PC-3 (cell line): ENCODE measurements at regions not wholly inside any gene's neighbourhood (a gene's known extent, or its start where the extent isn't known, plus 50 kb on each side); places are given as distances from the start of the nearest gene placed in this dataset.

Source experiments
- ATAC-seq: fragments of 200-7000 bp; cut with Tn5 transposase; 2 replicates; pipeline ENCODE4 v1.9.1; 2020; ENCODE audit warnings: mild to moderate bottlenecking, moderate library complexity
- BruUV-seq: library from RNA; stranded (reverse); fragments of 400-500 nt; replicated peaks from 2 replicates; lab custom pipeline; 2021; lab: Mats Ljungman, UMichigan
- CTCF ChIA-PET: fragments of 300-600 bp; sonication (Branson Sonifier 250); formaldehyde crosslinking; loops from one replicate; lab custom pipeline; 2022; ENCODE audit warnings: antibody characterized with exemption; lab: Charles Lee
- POLR2A ChIA-PET: fragments of 300-600 bp; sonication (Branson Sonifier 250); formaldehyde crosslinking; loops from one replicate; lab custom pipeline; 2022; ENCODE audit warnings: antibody characterized with exemption; ENCODE audit not compliant: unreplicated experiment; lab: Charles Lee
- DNase-seq: peaks from one replicate; pipeline ENCODE4 v3.0.0-alpha.2; 2015
- H2AFZ ChIP-seq: fragments of 300-600 bp; sonication (generic); 2 replicates; pipeline ENCODE4 v1.6.0; 2016; ENCODE audit warnings: antibody characterized with exemption, low read length
- H3F3A ChIP-seq: fragments of 300-600 bp; sonication (generic); one replicate; pipeline ENCODE4 v1.6.0; 2017; ENCODE audit warnings: antibody characterized with exemption, low read length, control low read depth, mild to moderate bottlenecking; ENCODE audit not compliant: unreplicated experiment
- H3K27ac ChIP-seq: fragments of 300-600 bp; sonication (generic); 2 replicates; pipeline ENCODE4 v1.5.1; 2016; ENCODE audit warnings: mild to moderate bottlenecking, low read length
- H3K27me3 ChIP-seq: fragments of 300-600 bp; sonication (generic); 2 replicates; pipeline ENCODE4 v1.6.1; 2016; ENCODE audit warnings: low read length, mixed read lengths
- H3K36me3 ChIP-seq: fragments of 300-600 bp; sonication (generic); 2 replicates; pipeline ENCODE4 v1.6.1; 2016; ENCODE audit warnings: low read depth, mixed run types, low read length, mixed read lengths
- H3K4me1 ChIP-seq: fragments of 300-600 bp; sonication (generic); 2 replicates; pipeline ENCODE4 v1.5.1; 2016; ENCODE audit warnings: low read length; ENCODE audit not compliant: insufficient read depth
- H3K4me2 ChIP-seq: fragments of 300-600 bp; sonication (generic); 2 replicates; pipeline ENCODE4 v1.6.0; 2016; ENCODE audit warnings: low read length
- H3K4me3 ChIP-seq: fragments of 300-600 bp; sonication (generic); 2 replicates; pipeline ENCODE4 v1.5.1; 2016; ENCODE audit warnings: mild to moderate bottlenecking, low read length, mixed read lengths
- H3K79me2 ChIP-seq: fragments of 300-600 bp; sonication (generic); 2 replicates; pipeline ENCODE4 v1.6.1; 2017; ENCODE audit warnings: low read length, mixed read lengths
- H3K9ac ChIP-seq: fragments of 300-600 bp; sonication (generic); 2 replicates; pipeline ENCODE4 v1.6.0; 2016; ENCODE audit warnings: mild to moderate bottlenecking, low read length
- H3K9me2 ChIP-seq: fragments of 300-600 bp; sonication (generic); replicated peaks from 2 replicates; pipeline ENCODE4 v1.6.1; 2016; ENCODE audit warnings: mixed run types, low read length, mixed read lengths
- H3K9me3 ChIP-seq: fragments of 300-600 bp; sonication (generic); 2 replicates; pipeline ENCODE4 v1.6.1; 2016; ENCODE audit warnings: low read length, mixed read lengths
- H4K20me1 ChIP-seq: fragments of 300-600 bp; sonication (generic); 2 replicates; pipeline ENCODE4 v1.6.1; 2016; ENCODE audit warnings: low read length, mixed read lengths
- EZH2 ChIP-seq: fragments of 300-600 bp; sonication (generic); IDR thresholded peaks from one replicate; pipeline ENCODE4 v1.6.1; 2017; ENCODE audit warnings: antibody characterized with exemption, mild to moderate bottlenecking, low read length; ENCODE audit not compliant: unreplicated experiment
- EZH2phosphoT487 ChIP-seq: fragments of 300-600 bp; sonication (generic); IDR thresholded peaks from 2 replicates; pipeline ENCODE4 v1.6.1; 2018; ENCODE audit warnings: mild to moderate bottlenecking, antibody characterized with exemption, low read length, borderline replicate concordance
- intact Hi-C: fragments of 100-400 bp; cut with micrococcal nuclease; formaldehyde crosslinking; loops from 2 replicates; pipeline ENCODE4 v1.9.0; 2023
- TF ChIP-seq, protein P1 (sequence below): fragments of 300-600 bp; sonication (generic); conservative IDR thresholded peaks from 2 replicates; pipeline ENCODE4 v1.5.1; 2017; ENCODE audit warnings: antibody characterized with exemption, low read depth, mild to moderate bottlenecking, low read length

DNA sequence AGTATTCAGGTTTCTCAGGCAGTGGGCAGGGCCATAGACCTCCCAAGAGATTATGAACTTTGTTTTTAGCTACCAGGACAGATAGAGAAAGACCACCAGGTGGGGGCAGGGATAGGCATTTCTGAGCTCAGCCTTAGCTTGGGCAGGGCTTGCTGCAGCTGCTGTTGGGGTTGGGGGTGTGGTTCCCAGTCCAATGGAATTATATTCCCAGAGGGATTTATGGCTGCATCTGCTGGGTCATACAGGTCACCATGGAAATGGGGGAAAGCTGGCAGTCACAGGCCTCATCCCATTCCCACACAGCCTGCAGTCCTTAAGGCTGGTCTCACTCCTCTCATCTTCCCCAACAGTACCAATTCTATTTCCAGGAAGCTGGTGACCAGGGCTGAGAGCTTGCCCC, 144.6 kb upstream of the ZPLD1 start:
- intact Hi-C loops, result no loop called here
- Histone ChIP-seq H3K9me3 (no peaks in the 10 kb centered on the region), H3K36me3 (no peaks in the 10 kb centered on the region), H3K27ac (no peak overlapping the region), H3K4me3 (no peak overlapping the region), H3K9me2 (no peaks in the 10 kb centered on the region; the same call in 1 of the 2 replicates), H3K27me3 (no peaks in the 10 kb centered on the region), H2AFZ (no peak overlapping the region), H3K4me1 (no peaks in the 10 kb centered on the region), H3K9ac (no peak overlapping the region), H4K20me1 (no peaks in the 10 kb centered on the region), H3K79me2 (no peaks in the 10 kb centered on the region), H3F3A (no peaks in the 10 kb centered on the region), H3K4me2 (no peak overlapping the region)
- ATAC-seq (no peak), DNase-seq (no peak)
- no TSS peak for BruUV-seq
- ChIA-PET CTCF (no interaction called here), POLR2A (no interaction called here)
- TF ChIP-seq EZH2phosphoT487, result no peak
- TF ChIP-seq, protein P1, sequence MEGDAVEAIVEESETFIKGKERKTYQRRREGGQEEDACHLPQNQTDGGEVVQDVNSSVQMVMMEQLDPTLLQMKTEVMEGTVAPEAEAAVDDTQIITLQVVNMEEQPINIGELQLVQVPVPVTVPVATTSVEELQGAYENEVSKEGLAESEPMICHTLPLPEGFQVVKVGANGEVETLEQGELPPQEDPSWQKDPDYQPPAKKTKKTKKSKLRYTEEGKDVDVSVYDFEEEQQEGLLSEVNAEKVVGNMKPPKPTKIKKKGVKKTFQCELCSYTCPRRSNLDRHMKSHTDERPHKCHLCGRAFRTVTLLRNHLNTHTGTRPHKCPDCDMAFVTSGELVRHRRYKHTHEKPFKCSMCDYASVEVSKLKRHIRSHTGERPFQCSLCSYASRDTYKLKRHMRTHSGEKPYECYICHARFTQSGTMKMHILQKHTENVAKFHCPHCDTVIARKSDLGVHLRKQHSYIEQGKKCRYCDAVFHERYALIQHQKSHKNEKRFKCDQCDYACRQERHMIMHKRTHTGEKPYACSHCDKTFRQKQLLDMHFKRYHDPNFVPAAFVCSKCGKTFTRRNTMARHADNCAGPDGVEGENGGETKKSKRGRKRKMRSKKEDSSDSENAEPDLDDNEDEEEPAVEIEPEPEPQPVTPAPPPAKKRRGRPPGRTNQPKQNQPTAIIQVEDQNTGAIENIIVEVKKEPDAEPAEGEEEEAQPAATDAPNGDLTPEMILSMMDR, result no peak
- no peak for TF ChIP-seq EZH2

DNA sequence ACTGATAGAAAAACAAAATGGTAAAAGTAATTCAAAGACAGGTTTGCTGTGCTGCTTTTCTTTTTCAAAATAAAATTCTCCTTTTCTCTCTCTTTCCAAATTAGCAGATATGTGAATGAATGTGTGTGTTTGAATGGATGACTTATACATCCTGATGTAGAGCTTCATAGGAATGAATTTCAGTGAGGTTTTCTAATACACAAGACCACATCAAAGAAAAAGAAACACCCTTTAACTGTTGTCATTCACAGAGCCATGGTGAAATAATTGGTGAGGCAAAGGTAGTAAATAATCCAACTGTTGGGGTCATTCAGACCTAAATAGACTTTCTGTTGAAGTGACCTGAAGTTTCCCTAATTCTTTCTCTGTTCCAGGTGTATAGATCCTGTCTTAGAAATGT, 139.1 kb upstream of the ZPLD1 start:
- no peaks in the 10 kb centered on the region for H3K79me2 ChIP-seq
- peaks cover 28% of the 10 kb centered on the region for H3K4me1 ChIP-seq
- H3K9ac ChIP-seq, result no peak overlapping the region
- no peaks in the 10 kb centered on the region for H3K27me3 ChIP-seq
- no peak for ATAC-seq
- CTCF ChIA-PET, result no interaction called here
- no peak for DNase-seq
- no peaks in the 10 kb centered on the region for H4K20me1 ChIP-seq
- no peak for TF ChIP-seq EZH2phosphoT487
- TF ChIP-seq EZH2, result no peak
- TF ChIP-seq, protein P1, result no peak
- no peak overlapping the region for H3K4me2 ChIP-seq
- H3K9me2 ChIP-seq, result no peaks in the 10 kb centered on the region; the same call in 1 of the 2 replicates
- BruUV-seq, result no TSS peak
- no peak overlapping the region for H3K4me3 ChIP-seq
- POLR2A ChIA-PET, result no interaction called here
- H3K36me3 ChIP-seq, result no peaks in the 10 kb centered on the region
- H3K27ac ChIP-seq, result no peak overlapping the region
- intact Hi-C loops, result no loop called here
- H3F3A ChIP-seq, result no peaks in the 10 kb centered on the region
- H2AFZ ChIP-seq, result no peak overlapping the region
- H3K9me3 ChIP-seq, result no peaks in the 10 kb centered on the region

DNA sequence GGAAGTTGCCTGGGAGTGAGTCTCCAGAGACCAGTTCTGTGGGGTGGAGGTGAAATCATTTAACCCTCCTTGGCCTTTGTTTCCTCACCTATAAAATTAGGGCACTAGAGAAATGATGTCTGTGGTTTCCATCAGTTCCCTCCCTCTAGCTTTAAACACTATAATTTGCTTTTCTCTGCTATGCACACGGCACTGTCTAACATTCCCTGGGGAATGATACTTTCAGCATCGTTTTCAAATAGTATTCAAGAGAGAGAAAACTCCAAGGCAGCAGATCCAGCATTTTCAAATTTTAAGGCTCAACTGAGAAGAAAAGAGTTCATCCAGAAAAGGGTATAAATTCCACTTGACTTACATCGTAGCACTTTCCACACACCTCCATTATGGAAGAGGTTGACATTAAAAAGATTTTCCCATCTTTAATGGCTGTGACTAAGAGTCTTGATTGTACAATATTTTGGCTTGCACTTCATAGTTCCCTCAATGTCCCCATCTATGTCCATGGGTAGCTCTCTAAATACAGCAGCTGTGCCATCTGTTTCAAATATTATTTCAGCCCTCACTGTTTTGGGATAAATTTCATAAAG, 137.7 kb upstream of the ZPLD1 start:
- H3K4me3 ChIP-seq, result no peak overlapping the region
- H2AFZ ChIP-seq, result no peak overlapping the region
- H3K4me2 ChIP-seq, result no peak overlapping the region
- ATAC-seq (no peak), DNase-seq (no peak)
- H3K9ac ChIP-seq, result no peak overlapping the region
- ChIA-PET CTCF (no interaction called here), POLR2A (no interaction called here)
- H3K79me2 ChIP-seq, result no peaks in the 10 kb centered on the region
- H3K27me3 ChIP-seq, result no peaks in the 10 kb centered on the region
- no peaks in the 10 kb centered on the region for H3K9me2 ChIP-seq
- peaks cover 42% of the 10 kb centered on the region for H3K4me1 ChIP-seq
- H3K9me3 ChIP-seq, result no peaks in the 10 kb centered on the region
- H3K27ac ChIP-seq, result no peak overlapping the region
- BruUV-seq, result no TSS peak
- H3F3A ChIP-seq, result no peaks in the 10 kb centered on the region
- intact Hi-C loops, result no loop called here
- no peaks in the 10 kb centered on the region for H3K36me3 ChIP-seq
- no peaks in the 10 kb centered on the region for H4K20me1 ChIP-seq
- TF ChIP-seq EZH2phosphoT487 (no peak), EZH2 (no peak)
- TF ChIP-seq, protein P1, result no peak
